HAP-1 (cell line): ENCODE measurements at regions not wholly inside any gene's neighbourhood (a gene's known extent, or its start where the extent isn't known, plus 50 kb on each side); places are given as distances from the start of the nearest gene placed in this dataset.

Experiments used
- DNase-seq, 2 experiments: peaks; one replicate each; pipeline ENCODE4 v3.0.0-alpha.2; 2016 to 2020; ENCODE audit warnings: low spot score in 2 of 2
- H3K27me3 ChIP-seq: fragments of 250-450 bp; sonication (Bioruptor Pico); 2 replicates; pipeline ENCODE4 v1.5.1; 2020; ENCODE audit warnings: low read depth, mild to moderate bottlenecking, moderate library complexity
- H3K36me3 ChIP-seq: fragments of 250-450 bp; sonication (Bioruptor Pico); replicated peaks from 2 replicates; pipeline ENCODE4 v1.5.1; 2020; ENCODE audit warnings: mild to moderate bottlenecking
- H3K4me1 ChIP-seq: fragments of 250-450 bp; sonication (Bioruptor Pico); 2 replicates; pipeline ENCODE4 v1.5.1; 2020; ENCODE audit warnings: mild to moderate bottlenecking
- H3K4me3 ChIP-seq: fragments of 250-450 bp; sonication (Bioruptor Pico); 2 replicates; pipeline ENCODE4 v1.5.1; 2020; ENCODE audit warnings: mild to moderate bottlenecking, moderate library complexity
- H3K9me3 ChIP-seq: fragments of 250-450 bp; sonication (Bioruptor Pico); 2 replicates; pipeline ENCODE4 v1.5.1; 2020; ENCODE audit warnings: mild to moderate bottlenecking, moderate library complexity
- in situ Hi-C: fragments of 300-500 bp; cut with MboI; formaldehyde crosslinking; loops from 3 replicates; pipeline ENCODE4 v1.14.3; 2020; ENCODE audit warnings: low sequenced_read_pairs, inconsistent platforms, mixed read lengths

DNA sequence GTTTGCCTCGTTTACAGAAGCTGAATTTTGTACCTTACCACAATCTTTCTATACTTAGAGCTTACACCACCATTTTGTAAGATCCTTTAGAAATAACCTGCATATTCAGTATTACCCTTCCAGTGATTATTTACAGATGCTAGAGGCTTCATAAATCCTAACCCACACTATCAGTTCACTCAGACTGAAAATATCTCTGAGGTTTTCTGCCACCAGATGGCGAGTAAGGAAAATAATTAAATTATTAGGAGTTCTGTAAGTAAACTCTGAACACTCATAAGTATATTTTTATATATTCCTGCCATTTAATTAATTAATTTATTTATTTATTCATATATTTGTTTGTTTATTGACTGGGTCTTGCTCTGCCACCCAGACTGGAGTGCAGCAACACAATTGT is 1635.2 kb downstream of the PLA2G4A start:
- DNase-seq, result no peak
- Histone ChIP-seq H3K9me3 (no peaks in the 10 kb centered on the region), H3K36me3 (no peaks in the 10 kb centered on the region), H3K27me3 (no peaks in the 10 kb centered on the region), H3K4me1 (no peaks in the 10 kb centered on the region), H3K4me3 (no peak overlapping the region)
- in situ Hi-C loops, result no loop called here

DNA sequence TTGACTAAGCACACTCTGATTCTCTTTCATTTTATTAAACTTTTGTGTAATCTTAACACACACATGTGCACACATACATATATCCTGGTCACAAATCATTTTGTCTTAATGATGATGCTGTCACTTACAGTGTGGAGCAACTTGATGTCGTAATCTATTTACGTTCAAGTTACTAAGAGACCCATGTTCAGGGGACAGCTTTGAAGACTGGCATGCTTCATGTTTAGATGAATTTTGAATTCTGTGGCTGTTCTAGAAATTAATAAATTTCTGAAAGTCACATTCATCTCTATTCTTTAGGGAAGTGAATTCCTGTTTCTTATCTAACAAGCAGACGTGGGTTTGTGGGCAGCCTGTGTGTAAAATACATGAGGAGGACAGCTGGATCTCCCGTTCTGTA is 1637.8 kb downstream of the PLA2G4A start:
- H3K4me1 ChIP-seq, result no peaks in the 10 kb centered on the region
- no peaks in the 10 kb centered on the region for H3K27me3 ChIP-seq
- no peak overlapping the region for H3K4me3 ChIP-seq
- DNase-seq, result no peak
- no peaks in the 10 kb centered on the region for H3K9me3 ChIP-seq
- in situ Hi-C loops, result no loop called here
- H3K36me3 ChIP-seq, result no peaks in the 10 kb centered on the region

DNA sequence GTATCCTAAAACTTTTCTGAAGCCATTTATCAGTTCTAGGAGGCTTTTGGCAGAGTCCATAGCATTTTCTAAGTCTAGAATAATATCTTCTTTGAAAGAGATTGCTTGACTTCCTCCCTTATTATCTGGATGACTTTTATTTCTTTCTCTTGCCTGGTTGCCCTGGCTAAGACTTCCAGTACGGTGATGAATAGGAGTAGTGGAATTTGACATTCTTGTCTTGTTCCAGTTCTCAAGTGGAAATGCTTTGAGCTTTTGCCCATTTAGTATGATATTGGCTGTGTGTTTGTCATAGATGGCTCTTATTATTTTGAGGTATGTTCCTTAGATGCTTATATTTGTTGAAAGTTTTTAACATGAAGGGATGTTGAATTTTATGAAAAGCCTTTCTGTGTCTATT is 1647.9 kb downstream of the PLA2G4A start:
- H3K4me1 ChIP-seq, result no peaks in the 10 kb centered on the region; the same call in 1 of the 2 replicates
- H3K27me3 ChIP-seq, result no peaks in the 10 kb centered on the region
- H3K36me3 ChIP-seq, result no peaks in the 10 kb centered on the region
- no peak for DNase-seq
- H3K4me3 ChIP-seq, result no peak overlapping the region
- no peaks in the 10 kb centered on the region for H3K9me3 ChIP-seq
- in situ Hi-C loops, result no loop called here

DNA sequence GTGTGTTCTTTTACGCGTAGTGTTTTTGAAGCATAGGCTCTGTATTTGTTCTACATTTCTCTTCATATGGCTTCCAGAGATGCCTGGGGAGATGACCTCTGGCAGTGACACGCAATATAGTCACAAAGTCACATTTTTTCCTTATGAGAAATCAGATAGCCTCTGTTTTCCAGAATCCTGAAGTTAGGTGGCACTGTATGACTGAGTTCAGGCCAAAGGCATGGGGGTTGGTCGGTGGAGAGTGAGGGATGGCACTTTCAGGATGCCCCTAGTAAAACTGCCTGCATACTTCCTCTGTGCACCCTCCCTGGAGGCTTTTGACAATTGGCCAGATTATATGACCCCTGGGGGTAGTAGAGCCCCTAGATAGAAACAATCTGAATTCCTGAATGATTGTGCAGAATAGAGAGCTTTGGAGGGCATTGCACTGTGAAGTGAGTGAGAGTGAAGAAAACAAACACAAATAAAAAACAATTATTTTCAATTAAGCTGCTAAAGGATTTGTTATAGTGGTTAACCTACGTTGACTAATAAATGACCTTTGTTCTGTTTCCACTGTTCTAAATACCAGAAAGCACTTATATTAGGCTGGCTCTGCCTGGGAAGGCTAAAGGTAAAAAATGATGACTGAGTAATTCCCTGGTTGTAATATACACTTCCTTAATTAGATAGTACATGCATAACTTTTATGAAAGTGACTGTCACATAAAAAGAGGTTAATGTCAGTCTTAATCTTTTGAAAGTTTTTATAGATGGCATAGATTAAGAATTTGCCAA is 1660.8 kb downstream of the PLA2G4A start:
- in situ Hi-C loops, result no loop called here
- Histone ChIP-seq H3K36me3 (no peaks in the 10 kb centered on the region), H3K9me3 (no peaks in the 10 kb centered on the region), H3K4me3 (no peak overlapping the region), H3K4me1 (no peaks in the 10 kb centered on the region), H3K27me3 (no peaks in the 10 kb centered on the region)
- peak in 1 of 2 experiments; percentile 12 for DNase-seq

DNA sequence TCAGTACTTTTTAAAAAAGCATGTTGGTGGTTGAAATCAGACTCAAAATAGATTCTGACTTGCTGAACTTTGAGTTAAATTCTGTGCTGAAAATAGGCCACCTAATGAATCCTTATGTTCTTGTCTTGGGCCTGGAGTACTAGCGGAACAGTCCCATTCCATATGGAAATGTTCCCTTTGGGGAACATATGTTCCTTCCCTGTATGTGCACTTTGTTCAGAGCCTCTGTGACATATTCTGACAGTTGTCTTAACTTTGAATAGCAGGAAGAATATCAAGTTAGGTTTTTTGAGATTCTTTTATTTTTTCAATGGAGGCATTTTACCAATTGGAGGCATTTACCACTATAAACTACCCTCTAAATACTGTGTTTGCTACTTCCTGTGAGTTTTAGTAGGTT is 1667.8 kb downstream of the PLA2G4A start:
- Histone ChIP-seq H3K36me3 (no peaks in the 10 kb centered on the region), H3K4me3 (no peak overlapping the region), H3K9me3 (no peaks in the 10 kb centered on the region), H3K27me3 (no peaks in the 10 kb centered on the region), H3K4me1 (no peaks in the 10 kb centered on the region)
- in situ Hi-C loops, result no loop called here
- no peak for DNase-seq

DNA sequence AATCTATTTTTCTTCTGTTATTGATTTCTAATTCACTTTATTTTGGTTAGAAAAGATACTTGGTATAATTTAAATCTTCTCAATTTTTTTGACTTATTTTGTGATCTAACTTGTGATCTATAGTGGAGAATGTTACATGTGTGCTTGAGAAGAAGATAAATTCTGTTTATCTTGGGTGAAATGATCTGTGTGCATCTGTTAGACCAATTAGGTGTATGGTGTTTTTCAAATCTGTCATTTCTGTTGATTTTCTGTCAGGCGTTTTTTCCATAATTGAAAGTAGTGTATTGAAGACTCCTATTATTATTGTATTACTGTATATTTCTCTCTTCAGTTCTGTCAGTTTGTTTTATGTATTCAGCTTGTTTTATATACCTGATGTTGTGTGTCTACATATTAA is 1668.3 kb downstream of the PLA2G4A start:
- Histone ChIP-seq H3K36me3 (no peaks in the 10 kb centered on the region), H3K4me3 (no peak overlapping the region), H3K4me1 (no peaks in the 10 kb centered on the region), H3K9me3 (no peaks in the 10 kb centered on the region), H3K27me3 (no peaks in the 10 kb centered on the region)
- in situ Hi-C loops, result no loop called here
- no peak for DNase-seq

DNA sequence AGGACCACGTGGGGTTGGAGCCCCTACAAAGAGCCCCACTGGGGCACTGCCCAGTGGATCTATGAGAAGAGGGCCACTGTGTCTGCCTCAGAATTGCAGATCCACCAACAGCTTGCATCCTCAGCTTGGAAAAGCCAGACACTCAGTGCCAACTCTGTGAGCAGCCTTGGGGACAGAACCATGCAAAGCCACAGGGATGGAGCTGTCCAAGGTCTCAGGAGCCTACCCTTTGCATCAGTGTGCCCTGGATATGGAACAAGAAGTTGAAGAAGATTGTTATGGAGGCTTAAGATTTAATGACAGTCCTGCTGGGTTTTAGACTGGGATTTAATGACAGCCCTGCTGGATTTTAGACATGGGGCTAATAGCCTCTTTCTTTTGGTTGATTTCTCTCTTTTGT is 1670.9 kb downstream of the PLA2G4A start:
- Histone ChIP-seq H3K27me3 (no peaks in the 10 kb centered on the region), H3K4me1 (no peaks in the 10 kb centered on the region), H3K9me3 (no peaks in the 10 kb centered on the region), H3K4me3 (no peak overlapping the region), H3K36me3 (no peaks in the 10 kb centered on the region)
- DNase-seq, result no peak
- in situ Hi-C loops, result no loop called here

DNA sequence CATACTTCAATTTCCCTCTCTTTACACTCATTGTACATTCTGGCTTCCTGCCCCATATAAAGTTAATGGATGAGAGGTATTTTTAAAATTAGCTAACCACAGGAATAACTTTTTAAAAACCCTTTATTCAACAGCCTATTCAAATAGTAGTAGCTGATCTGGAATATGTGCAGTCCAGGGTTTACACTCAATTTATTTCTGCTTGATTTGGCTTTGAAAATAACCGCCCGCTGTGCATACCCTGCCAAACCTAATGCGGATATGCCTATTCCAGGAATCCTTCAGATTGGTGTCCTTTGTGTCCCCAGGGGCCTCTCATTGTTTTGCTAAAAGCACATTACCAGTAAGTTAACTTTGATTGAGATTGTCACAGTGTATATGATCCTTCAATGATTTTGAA is 1686.2 kb downstream of the PLA2G4A start:
- H3K9me3 ChIP-seq, result no peaks in the 10 kb centered on the region
- no peak for DNase-seq

DNA sequence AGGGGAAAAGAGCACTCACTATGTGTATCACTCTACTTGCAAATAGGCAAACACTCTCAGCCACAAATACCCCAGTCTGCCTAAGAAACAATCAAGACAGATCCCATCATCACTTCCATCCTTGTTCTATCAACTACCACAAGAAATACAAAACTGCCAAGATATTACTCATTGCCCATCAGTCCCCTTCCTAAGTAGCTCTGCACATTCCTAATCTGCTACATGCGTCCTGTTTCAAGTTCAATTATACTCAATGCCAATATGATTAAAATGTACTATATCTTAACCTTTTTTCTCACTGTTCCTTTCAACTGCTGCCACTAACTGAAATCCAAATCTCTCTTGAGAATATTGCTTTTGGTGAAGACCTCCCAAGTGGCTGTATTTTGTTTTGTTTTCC is 1688.4 kb downstream of the PLA2G4A start:
- no peaks in the 10 kb centered on the region for H3K27me3 ChIP-seq
- no peaks in the 10 kb centered on the region for H3K4me1 ChIP-seq
- DNase-seq, result no peak
- in situ Hi-C loops, result no loop called here
- no peak overlapping the region for H3K4me3 ChIP-seq
- no peaks in the 10 kb centered on the region for H3K36me3 ChIP-seq
- no peaks in the 10 kb centered on the region for H3K9me3 ChIP-seq

More for the DNA sequence above, 1686.2 kb downstream of the PLA2G4A start:
- in situ Hi-C loops, result no loop called here
- Histone ChIP-seq H3K4me1 (no peaks in the 10 kb centered on the region), H3K27me3 (no peaks in the 10 kb centered on the region), H3K36me3 (no peaks in the 10 kb centered on the region), H3K4me3 (no peak overlapping the region)

DNA sequence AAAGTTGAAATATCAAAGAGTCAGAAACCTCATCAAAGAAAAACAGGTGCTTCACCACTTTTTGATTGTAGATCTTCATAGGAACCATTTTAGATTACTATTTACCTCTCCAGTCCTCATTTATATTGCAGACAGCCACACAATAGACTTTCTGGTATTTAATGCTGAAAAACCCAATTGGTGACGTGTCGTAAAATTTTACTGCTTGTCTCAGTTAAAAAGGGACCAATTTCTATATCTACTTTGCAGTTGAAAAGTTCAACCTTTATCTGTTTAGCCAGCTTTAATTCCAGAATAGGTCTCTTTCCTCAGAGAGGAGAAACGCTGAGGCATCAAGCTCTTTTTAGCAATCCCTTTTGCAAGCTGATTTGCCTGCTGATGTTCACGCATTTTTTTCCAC is 1722.4 kb downstream of the PLA2G4A start:
- Histone ChIP-seq H3K4me3 (no peak overlapping the region), H3K27me3 (no peaks in the 10 kb centered on the region), H3K36me3 (no peaks in the 10 kb centered on the region), H3K4me1 (peaks cover 8% of the 10 kb centered on the region), H3K9me3 (no peaks in the 10 kb centered on the region)
- DNase-seq, result peak in 1 of 2 experiments; percentile 60
- in situ Hi-C loops, result no loop called here

DNA sequence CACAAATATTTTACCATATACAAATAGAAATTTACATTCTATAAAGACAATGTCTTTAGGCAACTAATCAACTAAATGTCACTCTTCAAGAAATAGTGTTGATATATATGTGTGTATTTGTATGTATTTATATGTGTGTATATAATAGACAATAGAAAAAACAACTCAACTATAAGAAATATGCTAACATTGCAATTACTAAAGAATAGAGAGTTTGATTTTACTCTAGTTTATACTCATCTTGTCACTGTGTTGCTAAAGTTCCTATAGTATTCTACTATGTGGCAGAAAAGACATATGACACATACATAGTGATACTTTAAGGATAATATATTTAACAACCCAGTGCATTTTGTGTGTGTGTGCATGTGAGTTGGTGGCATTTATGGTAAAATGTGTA is 1728.3 kb downstream of the PLA2G4A start:
- no peaks in the 10 kb centered on the region for H3K9me3 ChIP-seq
- H3K27me3 ChIP-seq, result no peaks in the 10 kb centered on the region
- DNase-seq, result no peak
- in situ Hi-C loops, result no loop called here
- H3K36me3 ChIP-seq, result no peaks in the 10 kb centered on the region
- no peak overlapping the region for H3K4me3 ChIP-seq
- H3K4me1 ChIP-seq, result no peaks in the 10 kb centered on the region

DNA sequence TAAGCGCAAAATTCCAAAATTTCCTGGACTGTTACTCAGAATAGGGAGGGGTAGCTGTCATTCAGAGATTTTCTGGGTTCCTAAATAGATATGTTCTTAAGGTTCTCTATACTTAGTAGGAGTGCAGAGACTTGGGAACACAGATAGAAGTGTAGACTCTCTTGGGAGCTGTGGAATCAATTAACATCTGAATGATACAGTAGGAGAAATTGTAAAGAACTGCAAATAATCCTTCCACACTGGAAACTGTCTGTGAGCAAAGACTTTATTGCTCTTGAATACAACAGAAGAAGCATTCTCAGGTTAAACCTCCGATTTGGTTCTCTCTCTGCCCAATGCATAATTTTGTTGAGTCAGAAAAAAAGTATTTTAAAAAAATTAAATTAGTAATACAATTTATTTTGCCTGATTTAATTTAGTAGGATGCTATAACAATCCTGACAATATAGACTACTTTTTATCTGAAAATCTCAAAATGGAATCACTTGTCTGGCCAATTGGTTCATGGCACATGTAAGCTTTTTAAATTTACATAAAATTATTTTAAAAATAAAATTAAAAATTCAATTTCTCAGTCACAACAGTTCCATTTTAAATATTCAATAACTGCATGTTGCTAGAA is 1754.3 kb downstream of the PLA2G4A start:
- DNase-seq, result peak in 1 of 2 experiments; percentile 89
- peaks cover 7% of the 10 kb centered on the region for H3K4me1 ChIP-seq
- no peak overlapping the region for H3K4me3 ChIP-seq
- H3K36me3 ChIP-seq, result no peaks in the 10 kb centered on the region
- in situ Hi-C loops, result no loop called here
- no peaks in the 10 kb centered on the region for H3K27me3 ChIP-seq
- no peaks in the 10 kb centered on the region for H3K9me3 ChIP-seq

DNA sequence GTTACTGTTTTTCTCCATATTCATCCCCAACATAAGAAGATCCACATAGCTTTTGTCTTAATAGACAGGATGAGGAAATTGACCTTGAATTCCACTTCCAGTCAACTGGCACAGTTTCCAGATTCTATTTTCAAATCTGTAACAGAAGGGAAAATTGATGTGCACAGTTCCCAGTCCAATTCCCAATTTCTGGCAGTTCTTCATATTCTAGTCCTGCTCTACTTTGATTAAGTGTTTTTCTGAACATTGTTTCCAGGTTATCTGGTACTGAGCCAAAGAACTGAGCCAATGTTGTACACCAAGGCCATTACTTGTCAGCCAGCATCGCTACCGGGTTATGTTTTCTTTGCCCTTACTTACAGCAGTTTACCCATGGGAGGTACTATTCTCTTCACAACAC is 1755.4 kb downstream of the PLA2G4A start:
- no peak for DNase-seq
- H3K4me3 ChIP-seq, result no peak overlapping the region
- no peaks in the 10 kb centered on the region for H3K9me3 ChIP-seq
- in situ Hi-C loops, result no loop called here
- H3K27me3 ChIP-seq, result no peaks in the 10 kb centered on the region
- H3K4me1 ChIP-seq, result peaks cover 7% of the 10 kb centered on the region
- no peaks in the 10 kb centered on the region for H3K36me3 ChIP-seq

DNA sequence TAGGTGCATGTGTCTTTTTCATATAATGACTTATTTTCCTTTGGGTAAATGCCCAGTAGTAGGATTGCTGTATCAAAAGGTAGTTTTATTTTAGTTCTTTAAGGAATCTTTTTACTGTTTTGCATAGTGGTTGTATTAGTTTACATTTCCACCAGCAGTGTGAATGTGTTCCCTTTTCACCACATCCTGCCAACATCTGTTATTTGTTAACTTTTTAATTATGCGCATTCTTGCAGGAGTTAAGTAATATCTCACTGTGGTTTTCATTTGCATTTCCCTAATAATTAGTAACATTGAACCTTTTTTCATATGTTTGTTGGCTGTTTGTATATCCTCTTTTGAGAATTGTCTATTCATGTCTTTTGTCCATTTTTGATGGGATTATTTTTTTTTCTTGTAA is 1761.9 kb downstream of the PLA2G4A start:
- Histone ChIP-seq H3K27me3 (no peaks in the 10 kb centered on the region), H3K4me1 (no peaks in the 10 kb centered on the region), H3K36me3 (no peaks in the 10 kb centered on the region), H3K9me3 (no peaks in the 10 kb centered on the region), H3K4me3 (no peak overlapping the region)
- no peak for DNase-seq
- in situ Hi-C loops, result no loop called here
